Activated naive CD8-positive, alpha-beta T cell treated with anti-CD3 and anti-CD28 coated beads, Interleukin-2, amount 50 U/mL, for 24 hours (primary cell): ENCODE measurements at regions not wholly inside any gene's neighbourhood (a gene's known extent, or its start where the extent isn't known, plus 50 kb on each side); places are given as distances from the start of the nearest gene placed in this dataset.

Experiments
- ATAC-seq: fragments of 150-1000 bp; cut with Tn5 transposase; one replicate; pipeline ENCODE4 v1.10.0; 2021
- DNase-seq: peaks from one replicate; pipeline ENCODE4 v3.0.0; 2021
- H3K27ac Mint-ChIP-seq: one replicate; pipeline ENCODE4 v1.8.0; 2021; ENCODE audit warnings: mild to moderate bottlenecking, mixed read lengths
- H3K27me3 Mint-ChIP-seq: one replicate; pipeline ENCODE4 v1.8.0; 2021; ENCODE audit warnings: mixed read lengths
- H3K36me3 Mint-ChIP-seq: one replicate; pipeline ENCODE4 v1.8.0; 2021; ENCODE audit warnings: low read depth, mixed read lengths
- H3K4me1 Mint-ChIP-seq: one replicate; pipeline ENCODE4 v1.8.0; 2021; ENCODE audit warnings: mixed read lengths
- H3K4me3 Mint-ChIP-seq: one replicate; pipeline ENCODE4 v1.8.0; 2021; ENCODE audit warnings: mild to moderate bottlenecking, moderate library complexity, mixed read lengths
- H3K9me3 Mint-ChIP-seq: one replicate; pipeline ENCODE4 v1.8.0; 2021; ENCODE audit warnings: mixed read lengths

DNA sequence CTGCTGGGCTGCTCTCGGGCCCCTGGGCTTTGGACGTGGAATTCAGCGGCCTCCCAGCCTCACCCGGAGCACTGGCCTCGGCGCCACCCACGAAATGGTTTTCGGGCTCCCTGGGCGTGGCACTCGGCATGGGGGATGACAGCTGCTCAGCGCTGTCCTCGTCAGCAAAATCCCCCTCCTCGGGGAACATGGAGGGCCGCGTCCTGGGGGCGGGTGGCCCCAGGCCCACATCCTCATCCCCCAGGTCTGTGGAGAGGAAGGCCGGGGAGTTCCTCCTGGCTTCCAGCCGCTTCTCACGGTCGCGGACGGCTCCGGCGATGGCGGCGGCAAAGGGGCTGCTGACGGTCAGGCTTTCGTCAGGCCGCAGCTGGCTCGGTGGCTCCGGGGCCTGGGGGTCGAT is 88.4 kb downstream of the CTTN start:
- H3K27ac Mint-ChIP-seq: no peak overlapping the region
- peaks cover 3% of the 10 kb centered on the region for H3K4me1 Mint-ChIP-seq
- H3K36me3 Mint-ChIP-seq: no peaks in the 10 kb centered on the region
- DNase-seq (no peak), ATAC-seq (no peak)
- no peak overlapping the region for H3K4me3 Mint-ChIP-seq
- H3K9me3 Mint-ChIP-seq: peaks cover 3% of the 10 kb centered on the region
- peaks cover 3% of the 10 kb centered on the region for H3K27me3 Mint-ChIP-seq

DNA sequence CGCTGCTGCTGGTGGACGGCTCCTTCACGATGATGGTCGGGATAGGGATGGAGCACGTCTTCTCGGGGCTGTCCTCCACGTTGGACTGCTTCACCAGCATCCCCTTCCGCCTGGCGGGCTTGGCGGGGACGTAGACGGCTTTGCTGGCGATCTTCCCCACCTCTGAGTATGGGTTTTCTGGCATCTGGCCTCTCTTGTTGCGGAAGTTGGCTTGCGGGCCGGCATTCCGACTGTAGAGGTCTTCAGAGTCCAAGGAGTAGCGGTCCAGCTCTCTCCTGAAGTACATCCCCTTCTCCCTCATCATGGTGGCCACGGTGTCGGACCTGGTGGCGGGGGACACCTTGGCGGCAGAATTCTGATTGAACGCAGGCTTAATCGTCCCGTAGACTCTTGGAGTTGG is 88.8 kb downstream of the CTTN start:
- H3K9me3 Mint-ChIP-seq: peaks cover 3% of the 10 kb centered on the region
- no peak for DNase-seq
- no peak overlapping the region for H3K4me3 Mint-ChIP-seq
- H3K4me1 Mint-ChIP-seq: peaks cover 3% of the 10 kb centered on the region
- peaks cover 3% of the 10 kb centered on the region for H3K27me3 Mint-ChIP-seq
- H3K27ac Mint-ChIP-seq: no peak overlapping the region
- no peak for ATAC-seq
- no peaks in the 10 kb centered on the region for H3K36me3 Mint-ChIP-seq

DNA sequence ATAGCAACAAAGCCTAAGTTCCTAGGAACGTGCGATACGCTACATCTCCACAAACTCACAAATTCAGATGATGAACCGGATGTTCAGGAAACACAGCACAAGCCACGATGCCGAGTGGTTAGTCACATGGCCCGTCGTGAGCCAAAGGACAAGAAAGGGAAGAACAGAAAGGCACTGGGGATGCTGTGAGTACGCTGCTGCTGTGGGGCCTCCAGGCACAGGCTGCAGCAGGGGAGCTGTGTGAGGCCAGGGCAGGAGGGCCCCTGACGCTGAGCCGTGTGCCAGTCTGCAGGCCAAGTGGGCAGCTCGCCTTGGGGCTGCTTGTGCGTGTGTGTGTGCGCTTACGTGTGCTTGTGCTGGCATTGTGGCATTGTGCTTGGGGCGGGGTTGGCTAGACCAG is 89.4 kb downstream of the CTTN start:
- Mint-ChIP-seq H3K27ac (no peak overlapping the region), H3K27me3 (peaks cover 3% of the 10 kb centered on the region), H3K4me1 (peaks cover 3% of the 10 kb centered on the region), H3K9me3 (peaks cover 3% of the 10 kb centered on the region), H3K4me3 (no peak overlapping the region), H3K36me3 (no peaks in the 10 kb centered on the region)
- DNase-seq (no peak), ATAC-seq (no peak)

DNA sequence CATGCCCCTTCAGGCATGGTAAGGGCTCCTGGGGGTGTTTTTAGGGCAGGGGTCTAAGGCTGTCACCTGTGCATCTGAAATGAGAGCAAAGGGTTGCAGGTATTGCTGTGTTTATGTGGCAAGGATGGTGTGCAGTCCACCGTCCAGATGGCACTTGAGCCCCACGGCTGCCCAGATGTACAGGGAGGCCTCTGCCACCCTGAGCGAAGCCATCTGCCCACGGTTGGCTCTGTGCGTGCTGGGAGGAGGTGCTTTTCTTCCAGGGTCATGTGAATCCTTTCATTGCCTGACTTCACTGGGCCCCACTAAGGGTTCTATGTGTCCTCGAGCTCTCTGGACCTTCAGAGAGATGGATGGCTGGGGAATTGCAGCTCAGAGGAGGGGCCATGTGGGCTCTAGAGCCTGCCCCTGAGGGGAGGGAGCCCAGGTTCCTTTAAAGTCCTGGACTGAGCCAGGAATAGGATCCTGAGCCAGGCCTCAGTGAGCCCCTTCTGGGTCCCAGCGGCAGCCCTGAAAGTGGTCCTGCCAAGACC is 89.9 kb downstream of the CTTN start:
- no peak for DNase-seq
- no peaks in the 10 kb centered on the region for H3K36me3 Mint-ChIP-seq
- H3K27ac Mint-ChIP-seq: no peak overlapping the region
- H3K4me1 Mint-ChIP-seq: peaks cover 3% of the 10 kb centered on the region
- ATAC-seq: no peak
- H3K9me3 Mint-ChIP-seq: peaks cover 3% of the 10 kb centered on the region
- no peak overlapping the region for H3K4me3 Mint-ChIP-seq
- peaks cover 3% of the 10 kb centered on the region for H3K27me3 Mint-ChIP-seq

DNA sequence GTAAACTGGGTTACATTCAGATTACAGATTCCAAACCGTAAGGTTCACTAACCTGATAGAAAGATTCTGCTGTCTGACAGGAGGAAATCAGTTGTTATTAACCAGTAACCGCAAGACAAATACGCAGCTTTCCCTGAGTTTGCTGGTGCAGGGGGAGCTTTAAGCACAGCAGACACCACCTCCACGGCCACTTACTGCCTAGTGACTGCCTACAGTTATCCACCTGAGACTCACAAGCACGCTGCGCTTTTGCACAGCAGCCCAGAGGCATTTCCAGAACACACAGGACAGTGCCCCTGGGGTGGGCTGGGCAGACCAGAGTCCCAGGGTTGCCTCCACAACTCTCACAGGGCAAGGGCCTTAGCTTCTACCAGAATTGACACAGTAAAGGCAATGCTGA is 90.9 kb downstream of the CTTN start:
- no peak overlapping the region for H3K27ac Mint-ChIP-seq
- peaks cover 3% of the 10 kb centered on the region for H3K27me3 Mint-ChIP-seq
- ATAC-seq: no peak
- H3K9me3 Mint-ChIP-seq: peaks cover 3% of the 10 kb centered on the region
- no peak overlapping the region for H3K4me3 Mint-ChIP-seq
- H3K4me1 Mint-ChIP-seq: peaks cover 3% of the 10 kb centered on the region
- DNase-seq: no peak
- H3K36me3 Mint-ChIP-seq: no peaks in the 10 kb centered on the region

DNA sequence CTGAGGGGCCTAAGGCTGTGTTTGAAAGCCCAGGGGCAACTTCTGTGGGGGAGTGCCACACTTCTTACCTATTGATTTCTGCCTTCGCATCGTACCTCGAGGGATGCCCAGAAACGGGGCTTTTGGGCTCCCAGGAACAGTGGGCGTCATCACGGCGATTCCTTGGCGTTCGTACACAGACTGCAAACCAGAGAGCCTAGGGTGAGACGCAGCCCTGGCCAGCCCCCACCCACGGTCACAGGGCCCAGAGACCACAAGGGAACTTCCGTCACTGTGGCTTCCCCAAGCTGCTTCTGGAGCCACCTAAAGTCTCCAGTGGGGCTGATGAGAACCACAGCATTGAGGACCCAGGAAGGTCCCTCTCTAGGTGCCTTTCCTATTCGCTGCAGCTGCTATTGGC is 91.9 kb downstream of the CTTN start:
- H3K27ac Mint-ChIP-seq: no peak overlapping the region
- H3K4me1 Mint-ChIP-seq: peaks cover 3% of the 10 kb centered on the region
- H3K4me3 Mint-ChIP-seq: no peak overlapping the region
- peaks cover 3% of the 10 kb centered on the region for H3K27me3 Mint-ChIP-seq
- H3K9me3 Mint-ChIP-seq: peaks cover 3% of the 10 kb centered on the region
- ATAC-seq: peak; percentile 54
- DNase-seq: peak; percentile 24
- no peaks in the 10 kb centered on the region for H3K36me3 Mint-ChIP-seq

DNA sequence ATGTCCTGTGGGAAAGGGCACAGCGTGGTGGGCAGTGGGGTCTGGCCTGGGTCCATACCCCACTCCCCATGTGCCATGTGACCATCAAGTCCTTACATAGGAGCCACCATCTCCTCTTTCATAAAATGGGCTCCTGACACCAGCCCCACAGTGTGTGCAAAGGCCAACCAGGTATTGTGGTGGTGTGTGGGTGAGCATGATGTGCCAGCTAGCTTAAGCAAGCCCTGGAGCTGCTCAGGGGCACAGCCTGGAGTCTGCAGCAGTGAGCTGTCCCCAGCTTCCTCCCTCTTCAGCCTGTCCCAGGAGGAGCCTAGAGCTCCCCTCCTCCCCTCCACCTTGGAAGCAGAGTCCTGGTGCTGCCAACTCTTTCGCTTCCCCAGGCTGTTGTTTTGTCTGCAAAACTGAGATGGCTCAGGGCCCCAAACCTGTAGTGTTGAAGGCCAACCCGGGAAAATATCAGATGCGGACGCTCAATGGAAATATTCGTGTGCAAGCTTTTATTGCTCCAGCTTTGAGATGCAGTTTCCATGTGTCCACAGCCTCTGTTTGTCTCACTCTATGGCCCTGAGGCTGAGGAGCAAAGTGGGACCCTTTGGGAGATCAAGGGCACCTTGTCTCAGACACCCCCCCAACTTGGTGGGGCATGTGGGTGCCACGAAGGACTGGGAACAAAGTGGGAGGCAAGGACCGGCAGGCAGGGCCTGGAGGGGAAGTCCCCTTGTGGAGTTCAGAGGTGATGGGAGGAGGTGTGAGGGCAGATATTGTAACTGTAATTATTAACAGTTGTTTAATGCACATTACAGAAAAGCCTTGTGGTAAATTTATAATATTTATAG is 92.6 kb downstream of the CTTN start:
- peaks cover 3% of the 10 kb centered on the region for H3K9me3 Mint-ChIP-seq
- DNase-seq: no peak
- no peak for ATAC-seq
- H3K4me1 Mint-ChIP-seq: peaks cover 3% of the 10 kb centered on the region
- H3K4me3 Mint-ChIP-seq: no peak overlapping the region
- peaks cover 3% of the 10 kb centered on the region for H3K27me3 Mint-ChIP-seq
- H3K36me3 Mint-ChIP-seq: no peaks in the 10 kb centered on the region
- H3K27ac Mint-ChIP-seq: no peak overlapping the region

DNA sequence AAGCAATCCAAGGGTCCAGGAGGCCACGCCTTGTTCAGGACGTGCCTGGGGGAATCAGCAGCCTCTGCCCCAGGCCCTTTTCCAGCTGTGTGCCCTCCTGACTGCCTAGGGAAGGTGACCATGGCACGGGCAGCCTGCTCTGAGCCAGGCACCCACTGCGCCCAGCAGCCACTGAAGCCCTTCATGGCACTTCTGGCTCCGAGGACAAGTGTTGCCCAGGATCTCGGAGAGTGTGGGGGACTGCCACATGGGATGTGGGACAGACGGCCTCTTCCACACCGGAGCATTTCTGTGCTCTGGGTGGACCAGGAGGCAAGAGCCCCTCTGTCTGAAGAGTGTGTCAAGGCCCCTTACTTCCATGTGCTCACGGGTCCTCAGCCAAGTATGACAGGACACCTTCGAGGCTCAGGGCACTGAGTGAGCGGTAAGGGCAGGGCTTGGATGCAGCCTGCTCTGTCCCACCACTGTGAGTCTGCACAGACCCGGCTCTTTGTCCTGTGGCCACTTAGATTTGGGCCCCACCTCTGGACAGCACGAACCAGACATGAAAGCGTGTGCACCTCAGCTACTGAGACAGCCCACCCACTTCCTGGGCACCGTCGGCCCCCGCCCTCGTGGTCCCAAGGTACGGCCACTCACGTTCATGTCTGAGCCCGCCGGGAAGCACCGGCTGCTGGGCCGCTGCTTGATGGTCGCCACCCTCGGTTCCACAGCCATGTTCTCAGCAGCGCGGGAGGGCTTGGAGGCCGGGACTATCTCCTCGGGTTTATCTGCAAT is 93.6 kb downstream of the CTTN start:
- H3K27me3 Mint-ChIP-seq: peaks cover 3% of the 10 kb centered on the region
- DNase-seq (no peak), ATAC-seq (no peak)
- peaks cover 3% of the 10 kb centered on the region for H3K4me1 Mint-ChIP-seq
- no peaks in the 10 kb centered on the region for H3K36me3 Mint-ChIP-seq
- H3K27ac Mint-ChIP-seq: no peak overlapping the region
- H3K9me3 Mint-ChIP-seq: peaks cover 3% of the 10 kb centered on the region
- no peak overlapping the region for H3K4me3 Mint-ChIP-seq

DNA sequence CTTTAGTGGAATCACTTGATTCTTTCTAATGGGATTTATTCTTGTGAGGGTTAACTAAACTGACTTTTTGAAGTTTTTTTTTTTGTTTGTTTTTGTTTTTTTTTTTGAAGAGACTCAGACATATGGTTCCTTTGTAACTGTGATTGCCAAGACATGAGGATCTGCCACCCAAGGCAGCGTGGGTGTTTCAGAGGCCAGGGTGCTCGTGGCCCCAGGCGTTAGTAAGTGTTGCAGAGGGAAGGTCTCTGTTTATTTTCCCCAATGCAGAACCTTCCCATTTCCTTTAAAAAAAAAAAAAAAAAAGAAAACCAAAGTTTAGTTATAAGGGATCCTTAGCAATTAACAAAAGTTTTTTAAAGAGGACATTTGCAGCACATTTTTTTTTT is 94.8 kb downstream of the CTTN start:
- no peak for DNase-seq

DNA sequence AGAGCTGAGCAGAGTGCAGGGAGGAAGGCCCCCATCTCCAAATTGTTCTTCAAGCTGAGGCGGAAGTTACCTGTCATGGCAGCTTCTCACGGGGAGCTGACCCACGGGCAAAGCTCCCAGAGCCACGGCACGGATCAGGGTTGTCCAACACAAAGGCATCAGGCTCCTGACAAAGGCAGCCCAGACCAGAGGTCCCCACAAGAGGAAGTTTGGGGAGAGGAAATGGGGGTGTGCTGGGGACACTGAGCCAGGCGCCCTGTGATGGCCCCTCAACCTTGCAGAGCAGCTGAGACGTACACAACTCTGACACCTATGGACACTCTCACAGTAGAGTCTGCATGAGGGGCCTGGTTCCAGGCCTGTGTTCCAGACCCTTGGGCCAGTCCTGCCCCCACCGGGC is 95.6 kb downstream of the CTTN start:
- H3K4me1 Mint-ChIP-seq: peaks cover 3% of the 10 kb centered on the region
- ATAC-seq: no peak

More for the DNA sequence above, 94.8 kb downstream of the CTTN start:
- no peaks in the 10 kb centered on the region for H3K36me3 Mint-ChIP-seq
- H3K4me1 Mint-ChIP-seq: peaks cover 3% of the 10 kb centered on the region
- no peaks in the 10 kb centered on the region for H3K27me3 Mint-ChIP-seq
- H3K4me3 Mint-ChIP-seq: no peak overlapping the region
- ATAC-seq: no peak
- peaks cover 3% of the 10 kb centered on the region for H3K9me3 Mint-ChIP-seq
- no peak overlapping the region for H3K27ac Mint-ChIP-seq

DNA sequence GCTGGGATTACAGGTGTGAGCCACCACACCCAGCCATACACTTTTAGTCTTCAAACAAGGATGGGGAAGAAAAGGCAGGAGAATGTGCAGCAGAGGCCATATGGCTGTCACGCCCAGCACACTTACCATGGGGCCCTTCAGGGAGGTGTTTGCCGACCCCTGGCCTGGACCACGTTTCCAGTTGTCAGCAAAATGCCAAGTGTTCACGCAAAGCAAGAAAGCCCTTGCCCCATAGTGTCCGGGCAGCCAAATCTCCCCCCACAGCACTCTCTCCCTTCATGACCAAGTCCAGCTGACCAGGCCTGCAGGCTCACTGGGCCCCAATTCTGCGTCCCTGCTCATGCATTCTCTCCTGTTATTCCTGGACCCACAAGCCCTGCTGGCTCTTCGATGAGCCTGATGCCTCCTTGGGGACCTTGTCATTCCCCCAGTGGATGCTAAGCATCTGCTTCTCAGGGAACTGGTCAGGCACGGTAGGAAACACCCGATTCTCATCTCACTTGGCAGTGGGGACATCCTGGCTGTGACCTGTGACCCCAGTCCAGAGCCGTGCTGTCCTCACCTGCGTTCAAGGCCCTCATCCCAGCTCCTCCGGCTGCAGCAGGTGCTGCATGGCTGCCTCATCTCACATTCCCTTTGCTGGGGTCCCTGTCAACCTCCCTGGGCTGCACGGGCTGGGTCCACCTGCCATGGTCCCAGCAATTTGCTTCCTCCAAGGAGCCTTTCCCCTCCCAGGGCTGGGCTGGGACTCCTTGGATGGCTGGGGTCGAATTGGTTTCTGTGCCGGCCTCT is 96.4 kb downstream of the CTTN start:
- peaks cover 3% of the 10 kb centered on the region for H3K4me1 Mint-ChIP-seq
- H3K27ac Mint-ChIP-seq: no peak overlapping the region
- peaks cover 3% of the 10 kb centered on the region for H3K9me3 Mint-ChIP-seq
- no peaks in the 10 kb centered on the region for H3K27me3 Mint-ChIP-seq
- no peak for ATAC-seq
- no peak overlapping the region for H3K4me3 Mint-ChIP-seq
- DNase-seq: no peak
- H3K36me3 Mint-ChIP-seq: no peaks in the 10 kb centered on the region

More for the DNA sequence above, 95.6 kb downstream of the CTTN start:
- no peak for DNase-seq
- no peak overlapping the region for H3K4me3 Mint-ChIP-seq
- H3K36me3 Mint-ChIP-seq: no peaks in the 10 kb centered on the region
- no peaks in the 10 kb centered on the region for H3K27me3 Mint-ChIP-seq
- no peak overlapping the region for H3K27ac Mint-ChIP-seq
- peaks cover 3% of the 10 kb centered on the region for H3K9me3 Mint-ChIP-seq

DNA sequence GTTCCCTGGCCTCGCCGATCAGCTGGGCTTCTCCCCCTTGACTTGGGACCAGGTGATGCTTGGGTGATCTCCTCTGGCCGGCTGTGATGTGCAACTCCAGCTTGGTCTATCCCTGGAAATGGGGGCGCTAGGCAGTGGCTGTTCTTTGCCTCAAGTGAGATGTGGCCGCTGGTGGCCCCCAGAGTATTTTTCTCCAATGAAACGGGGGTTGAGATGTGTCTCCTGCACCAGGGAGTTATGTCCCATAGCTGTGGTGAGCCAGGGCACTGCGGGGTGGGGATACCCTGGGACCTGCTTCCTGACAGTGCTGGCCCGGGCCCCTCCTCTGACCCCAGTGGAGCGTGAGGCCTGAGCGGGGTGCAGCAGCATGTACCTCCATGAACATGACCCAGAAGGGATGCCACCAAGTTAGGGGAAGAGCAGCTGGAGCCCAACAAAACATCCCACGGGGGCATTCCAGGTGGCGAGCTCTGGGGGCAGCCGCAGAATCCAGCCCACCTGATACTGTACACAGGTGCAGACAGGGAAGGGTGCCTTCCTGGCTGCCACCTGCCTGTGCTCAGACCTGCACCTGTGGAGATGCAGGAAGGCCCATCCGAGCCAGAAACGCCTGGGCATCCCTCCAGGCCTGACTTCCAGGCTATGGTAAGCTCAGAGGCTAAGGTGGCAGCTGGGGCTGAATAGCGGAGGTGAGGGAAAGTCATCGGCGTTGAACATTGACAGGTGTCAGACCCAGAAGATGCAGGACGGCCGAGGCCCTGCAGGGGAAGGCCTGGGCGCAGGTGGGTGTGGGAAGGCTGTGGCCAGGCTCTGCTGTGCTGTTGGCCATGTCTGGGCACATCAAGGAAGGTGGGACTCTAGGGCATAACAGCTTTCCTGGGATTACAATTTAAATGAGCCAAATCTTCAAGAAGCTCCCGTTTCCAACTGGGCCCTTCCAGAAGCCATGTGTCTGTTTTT is 97.3 kb downstream of the CTTN start:
- H3K27ac Mint-ChIP-seq: no peak overlapping the region
- peaks cover 3% of the 10 kb centered on the region for H3K9me3 Mint-ChIP-seq
- H3K27me3 Mint-ChIP-seq: no peaks in the 10 kb centered on the region
- H3K4me3 Mint-ChIP-seq: no peak overlapping the region
- no peaks in the 10 kb centered on the region for H3K36me3 Mint-ChIP-seq
- no peak for ATAC-seq
- no peaks in the 10 kb centered on the region for H3K4me1 Mint-ChIP-seq
- no peak for DNase-seq

DNA sequence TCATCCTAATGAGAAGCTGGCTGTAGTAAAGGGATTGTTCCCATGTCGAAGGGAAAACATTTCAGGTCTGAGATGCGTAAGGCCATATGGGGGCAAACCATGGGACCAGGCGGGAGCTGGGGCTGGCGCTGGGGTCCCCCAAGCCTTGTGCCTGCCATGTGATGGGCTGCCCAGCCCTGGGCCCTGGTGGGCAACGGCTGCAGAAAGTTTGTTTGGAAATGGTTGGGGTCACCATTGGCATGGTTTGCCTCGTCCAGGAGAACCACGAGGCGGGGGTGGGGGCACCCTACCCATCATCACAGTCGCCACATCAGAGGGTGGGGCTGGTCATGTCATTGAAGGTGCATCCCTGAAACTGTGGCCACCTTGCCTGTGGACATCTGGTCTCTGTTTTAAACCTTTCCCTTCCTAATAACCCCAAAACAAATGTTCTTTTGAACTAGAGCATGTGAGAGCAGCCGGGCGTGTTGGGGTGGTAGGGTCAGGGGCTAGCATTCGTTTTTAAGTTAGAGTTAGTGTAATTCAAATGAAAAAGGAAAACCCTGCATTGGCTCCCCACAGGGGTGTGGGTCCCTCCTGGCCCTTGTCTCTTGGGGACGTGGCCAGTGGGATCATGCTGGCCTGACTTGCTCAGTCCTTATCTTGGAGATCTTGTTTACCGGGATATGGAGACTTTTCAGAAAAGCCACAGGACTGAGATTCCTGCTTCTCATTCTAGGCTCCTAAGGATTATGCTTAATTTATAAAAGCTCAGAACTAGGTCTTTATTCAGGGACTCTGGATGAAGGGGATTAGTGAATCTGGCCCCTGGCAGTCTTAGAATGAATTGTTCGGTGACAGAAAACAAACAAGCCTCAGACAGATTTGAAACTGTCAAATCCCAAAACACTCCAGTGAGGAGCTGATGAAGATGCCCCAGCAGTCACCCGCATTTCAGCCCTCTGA is 98.5 kb downstream of the CTTN start:
- no peak overlapping the region for H3K4me3 Mint-ChIP-seq

More for the DNA sequence above, 98.5 kb downstream of the CTTN start:
- ATAC-seq: no peak
- no peak for DNase-seq
- no peaks in the 10 kb centered on the region for H3K27me3 Mint-ChIP-seq
- H3K4me1 Mint-ChIP-seq: no peaks in the 10 kb centered on the region
- H3K36me3 Mint-ChIP-seq: no peaks in the 10 kb centered on the region
- H3K9me3 Mint-ChIP-seq: no peaks in the 10 kb centered on the region
- no peak overlapping the region for H3K27ac Mint-ChIP-seq
